Progenitor cell of endocrine pancreas (in vitro differentiated cells): ENCODE measurements at regions not wholly inside any gene's neighbourhood (a gene's known extent, or its start where the extent isn't known, plus 50 kb on each side); places are given as distances from the start of the nearest gene placed in this dataset.

Source experiments
- DNase-seq: peaks from one replicate; pipeline ENCODE4 v3.0.0; 2021; ENCODE audit warnings: low spot score; ENCODE audit not compliant: unreplicated experiment
- H3K27ac Mint-ChIP-seq: 2 replicates; pipeline ENCODE4 v1.8.0; 2021; ENCODE audit warnings: mild to moderate bottlenecking, moderate library complexity, mixed read lengths
- H3K27me3 Mint-ChIP-seq: 2 replicates; pipeline ENCODE4 v1.8.0; 2021; ENCODE audit warnings: mixed read lengths
- H3K36me3 Mint-ChIP-seq: 2 replicates; pipeline ENCODE4 v1.8.0; 2022; ENCODE audit warnings: mixed read lengths; ENCODE audit not compliant: insufficient read depth
- H3K4me1 Mint-ChIP-seq: 2 replicates; pipeline ENCODE4 v1.8.0; 2021; ENCODE audit warnings: low read depth, mixed read lengths
- H3K4me3 Mint-ChIP-seq: 2 replicates; pipeline ENCODE4 v1.8.0; 2021; ENCODE audit warnings: low read depth, mild to moderate bottlenecking, moderate library complexity, mixed read lengths
- H3K9me3 Mint-ChIP-seq: 2 replicates; pipeline ENCODE4 v1.8.0; 2021; ENCODE audit warnings: low read depth, mixed read lengths
- TF ChIP-seq, protein P1 (sequence below): fragments of 200-600 bp; sonication (generic); IDR thresholded peaks from one replicate; pipeline ENCODE4 v1.5.0; 2021; ENCODE audit warnings: antibody characterized with exemption, mild to moderate bottlenecking; ENCODE audit not compliant: unreplicated experiment

DNA sequence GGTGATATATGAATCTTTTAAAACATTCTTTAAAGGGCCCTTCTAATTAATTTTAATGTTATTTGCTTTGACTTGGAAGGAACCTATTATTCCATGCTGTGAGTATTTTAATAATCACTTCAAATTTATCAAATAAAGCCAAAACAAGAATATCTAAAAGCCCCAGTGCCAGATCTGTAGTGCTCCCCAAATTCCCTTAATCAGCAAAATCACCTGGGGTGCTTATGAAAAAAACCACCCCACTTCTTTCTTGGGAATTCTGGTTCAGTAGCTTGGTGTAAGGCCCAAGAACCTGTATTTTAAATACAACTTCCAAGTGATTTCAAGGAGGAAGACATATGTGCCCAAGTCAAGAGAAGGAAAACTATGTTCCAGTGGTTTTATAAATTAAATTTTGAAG, 202.4 kb upstream of the OSR1 start:
- TF ChIP-seq, protein P1, sequence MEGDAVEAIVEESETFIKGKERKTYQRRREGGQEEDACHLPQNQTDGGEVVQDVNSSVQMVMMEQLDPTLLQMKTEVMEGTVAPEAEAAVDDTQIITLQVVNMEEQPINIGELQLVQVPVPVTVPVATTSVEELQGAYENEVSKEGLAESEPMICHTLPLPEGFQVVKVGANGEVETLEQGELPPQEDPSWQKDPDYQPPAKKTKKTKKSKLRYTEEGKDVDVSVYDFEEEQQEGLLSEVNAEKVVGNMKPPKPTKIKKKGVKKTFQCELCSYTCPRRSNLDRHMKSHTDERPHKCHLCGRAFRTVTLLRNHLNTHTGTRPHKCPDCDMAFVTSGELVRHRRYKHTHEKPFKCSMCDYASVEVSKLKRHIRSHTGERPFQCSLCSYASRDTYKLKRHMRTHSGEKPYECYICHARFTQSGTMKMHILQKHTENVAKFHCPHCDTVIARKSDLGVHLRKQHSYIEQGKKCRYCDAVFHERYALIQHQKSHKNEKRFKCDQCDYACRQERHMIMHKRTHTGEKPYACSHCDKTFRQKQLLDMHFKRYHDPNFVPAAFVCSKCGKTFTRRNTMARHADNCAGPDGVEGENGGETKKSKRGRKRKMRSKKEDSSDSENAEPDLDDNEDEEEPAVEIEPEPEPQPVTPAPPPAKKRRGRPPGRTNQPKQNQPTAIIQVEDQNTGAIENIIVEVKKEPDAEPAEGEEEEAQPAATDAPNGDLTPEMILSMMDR: no peak
- Mint-ChIP-seq H3K4me1 (no peaks in the 10 kb centered on the region), H3K27ac (no peak overlapping the region), H3K27me3 (peaks cover 4% of the 10 kb centered on the region), H3K4me3 (no peak overlapping the region), H3K9me3 (no peaks in the 10 kb centered on the region), H3K36me3 (no peaks in the 10 kb centered on the region)
- no peak for DNase-seq

DNA sequence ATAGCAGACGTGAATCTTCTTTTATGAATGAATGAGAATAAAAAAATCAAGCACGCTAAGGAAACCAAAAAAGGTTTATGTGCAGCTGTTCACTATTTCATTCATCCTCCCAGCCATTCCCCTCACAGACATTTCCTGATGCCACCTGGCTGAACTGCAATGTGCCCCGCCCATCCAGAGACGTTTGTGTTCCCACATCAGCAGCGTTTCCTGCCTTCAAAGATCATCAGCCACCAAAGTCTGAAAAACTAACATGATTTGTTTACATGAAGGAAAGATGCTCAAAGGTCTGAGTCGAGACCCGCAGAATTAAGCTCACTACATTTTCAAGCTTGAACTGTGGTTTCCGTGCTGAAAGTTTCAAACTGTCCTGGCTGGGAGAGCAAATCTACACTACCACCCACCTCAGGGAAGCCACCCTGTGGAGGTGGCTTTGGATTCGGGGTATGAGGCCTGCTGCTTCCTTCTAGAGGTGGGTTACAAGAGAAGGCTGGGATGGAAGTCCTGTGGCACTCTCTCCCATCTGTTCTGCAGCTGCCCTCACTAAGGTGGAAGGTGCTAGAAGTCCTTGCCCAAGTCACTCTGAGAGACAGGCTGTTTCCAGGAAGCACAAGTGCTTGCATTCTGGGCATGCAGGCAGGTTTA, 201.3 kb upstream of the OSR1 start:
- Mint-ChIP-seq H3K4me1 (no peaks in the 10 kb centered on the region), H3K36me3 (no peaks in the 10 kb centered on the region), H3K4me3 (no peak overlapping the region), H3K9me3 (no peaks in the 10 kb centered on the region), H3K27ac (no peak overlapping the region), H3K27me3 (peaks cover 5% of the 10 kb centered on the region)
- DNase-seq: no peak
- TF ChIP-seq, protein P1: no peak

DNA sequence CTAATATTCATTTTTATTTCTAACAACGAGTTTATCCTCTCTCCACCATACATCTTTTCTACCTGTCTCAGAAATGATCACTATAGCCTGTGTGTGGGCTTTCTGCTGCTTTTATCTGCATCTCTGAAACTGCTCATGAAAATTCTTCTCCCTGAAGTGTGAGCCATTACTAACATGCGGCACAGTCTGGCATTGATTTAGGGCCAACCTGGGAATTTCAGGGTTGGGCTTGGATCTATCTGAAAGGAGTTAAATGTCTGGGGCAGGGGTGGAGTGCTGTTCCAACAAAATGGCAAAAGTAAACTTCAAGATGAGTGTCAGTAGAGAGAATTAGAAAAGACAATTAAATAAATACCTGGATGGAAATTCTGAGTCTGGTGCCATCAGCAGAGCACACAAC, 198.2 kb upstream of the OSR1 start:
- TF ChIP-seq, protein P1: no peak
- H3K4me3 Mint-ChIP-seq: no peak overlapping the region
- DNase-seq: no peak
- H3K36me3 Mint-ChIP-seq: no peaks in the 10 kb centered on the region
- H3K27ac Mint-ChIP-seq: no peak overlapping the region
- peaks cover 5% of the 10 kb centered on the region for H3K27me3 Mint-ChIP-seq
- H3K4me1 Mint-ChIP-seq: peaks cover 7% of the 10 kb centered on the region
- no peaks in the 10 kb centered on the region for H3K9me3 Mint-ChIP-seq

DNA sequence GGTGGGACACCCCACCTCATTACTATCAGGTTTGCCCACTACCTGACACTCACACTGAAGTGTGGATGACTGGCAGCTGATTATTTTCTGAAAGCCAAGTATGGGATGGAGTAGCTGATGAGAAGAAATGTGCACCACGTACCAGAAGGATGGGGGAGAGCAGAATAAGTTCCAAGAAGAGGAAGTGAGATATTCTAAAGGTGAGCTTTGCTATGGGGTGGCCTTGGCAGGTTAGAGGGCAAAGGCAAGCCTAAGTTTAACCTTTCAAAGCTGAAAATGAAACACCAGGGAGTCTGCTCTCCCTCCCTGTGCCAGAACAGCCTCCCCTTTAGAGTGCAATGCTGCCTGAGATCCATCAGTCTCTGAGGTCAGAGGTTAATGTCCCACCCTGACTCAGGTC, 196.1 kb upstream of the OSR1 start:
- H3K36me3 Mint-ChIP-seq: no peaks in the 10 kb centered on the region
- H3K4me1 Mint-ChIP-seq: peaks cover 13% of the 10 kb centered on the region
- H3K4me3 Mint-ChIP-seq: no peak overlapping the region
- no peak for DNase-seq
- peaks cover 8% of the 10 kb centered on the region for H3K27me3 Mint-ChIP-seq
- no peak overlapping the region for H3K27ac Mint-ChIP-seq
- H3K9me3 Mint-ChIP-seq: no peaks in the 10 kb centered on the region
- TF ChIP-seq, protein P1: no peak

DNA sequence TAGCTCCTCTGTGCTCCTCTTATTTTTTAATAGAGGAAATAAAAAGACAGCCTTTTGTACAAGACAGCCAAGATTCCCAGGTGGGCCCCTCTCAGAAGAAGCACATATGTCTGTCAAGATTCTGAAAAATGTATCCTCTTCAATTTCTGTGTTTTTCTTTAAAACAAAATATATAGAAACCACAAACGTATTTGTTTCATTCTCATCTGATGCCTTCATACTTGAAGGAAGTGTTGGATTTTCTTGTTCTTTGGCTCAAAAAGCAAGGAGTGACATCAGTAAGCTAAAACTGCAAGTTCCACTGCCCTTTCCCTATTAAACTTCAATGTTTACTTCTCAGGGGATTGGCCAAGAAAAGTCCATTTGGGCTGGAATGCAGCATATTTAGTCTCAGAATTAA, 193.8 kb upstream of the OSR1 start:
- H3K4me1 Mint-ChIP-seq: peaks cover 13% of the 10 kb centered on the region
- H3K36me3 Mint-ChIP-seq: no peaks in the 10 kb centered on the region
- TF ChIP-seq, protein P1: no peak
- no peak overlapping the region for H3K27ac Mint-ChIP-seq
- DNase-seq: no peak
- peaks cover 8% of the 10 kb centered on the region for H3K27me3 Mint-ChIP-seq
- no peaks in the 10 kb centered on the region for H3K9me3 Mint-ChIP-seq
- H3K4me3 Mint-ChIP-seq: no peak overlapping the region
